ENCODE measurements at regions not wholly inside any gene's neighbourhood (a gene's known extent, or its start where the extent isn't known, plus 50 kb on each side); places are given as distances from the start of the nearest gene placed in this dataset.

- TF ChIP-seq JUNB (CRISPR knock-in tag; IDR thresholded peaks at IDR 0.05; ENCODE audit: borderline replicate concordance) = no peak
- no peak for TF ChIP-seq ZNF124 (CRISPR knock-in tag; IDR thresholded peaks at IDR 0.05)
- no peak for TF ChIP-seq MTA3 (CRISPR knock-in tag; IDR thresholded peaks at IDR 0.05)
- TF ChIP-seq RBFOX2 (IDR thresholded peaks at IDR 0.05; ENCODE audit: low read depth, low read length) = no peak
- no peak for TF ChIP-seq MEF2D (CRISPR knock-in tag; IDR thresholded peaks at IDR 0.05)
- no peak for TF ChIP-seq MTA1 (CRISPR knock-in tag; IDR thresholded peaks at IDR 0.05; ENCODE audit: borderline replicate concordance)
- TF ChIP-seq ZEB1 (IDR thresholded peaks at IDR 0.05; ENCODE audit: insufficient replicate concordance, low read depth) = no peak
- no peak for TF ChIP-seq CHD2 (IDR thresholded peaks at IDR 0.05; ENCODE audit: low read depth, low read length)
- no peak for TF ChIP-seq E2F5 (CRISPR knock-in tag; conservative IDR thresholded peaks at IDR 0.05)
- TF ChIP-seq SRSF1 (optimal IDR thresholded peaks at IDR 0.05; ENCODE audit: low read depth, low read length) = no peak
- TF ChIP-seq ZNF574 (CRISPR knock-in tag; IDR thresholded peaks at IDR 0.05) = no peak
- TF ChIP-seq FOSL1 (CRISPR knock-in tag; IDR thresholded peaks at IDR 0.05; ENCODE audit: borderline replicate concordance) = no peak
- TF ChIP-seq CBX5 (CRISPR knock-in tag; IDR thresholded peaks at IDR 0.05; ENCODE audit: borderline replicate concordance) = no peak
Measured at GRCh38 chr4:166482758-166483157, 609.7 kb downstream of the TLL1 start.
